ENCODE measurements at regions not wholly inside any gene's neighbourhood (a gene's known extent, or its start where the extent isn't known, plus 50 kb on each side); places are given as distances from the start of the nearest gene placed in this dataset.
A peak's percentile ranks its signal among the peaks of the same experiment; 100 is the strongest.

DNA sequence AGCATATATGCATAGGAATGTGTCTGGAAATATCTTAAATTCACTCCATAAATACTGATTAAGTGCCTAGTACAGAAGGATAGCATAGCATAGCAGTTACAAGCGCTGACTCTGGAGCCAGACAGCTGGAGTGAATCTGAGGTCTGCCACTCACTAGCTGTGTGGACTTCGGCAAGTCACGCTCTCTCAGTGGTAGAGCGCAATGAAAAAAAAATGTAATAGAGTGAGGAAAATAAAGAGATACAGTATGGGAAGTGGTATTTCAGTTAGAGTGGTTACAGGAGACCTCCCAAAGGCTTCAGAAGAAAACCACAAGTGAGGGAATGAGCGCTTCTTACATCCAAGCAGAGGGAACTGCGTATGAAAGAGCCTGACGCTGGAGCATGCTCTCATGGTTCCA, 338.9 kb upstream of the PRMT6 start:
- H3K4me1 ChIP-seq, result no peaks in the 10 kb centered on the region
- H3K9me3 ChIP-seq, result no peaks in the 10 kb centered on the region
- WGBS, 2 donors, result 63 to 72% methylated on average over 7 of the region's 7 CpGs
- H3K4me3 ChIP-seq, result no peak overlapping the region
- no peak for DNase-seq
- intact Hi-C loops (cut with DNase I; ENCODE audit: low total_unique reads), result no loop called here
- no peak overlapping the region for H3K27ac ChIP-seq
- H3K27me3 ChIP-seq, result no peaks in the 10 kb centered on the region
- H3K36me3 ChIP-seq (ENCODE audit: low read depth, missing control alignments), result no peaks in the 10 kb centered on the region
- no peak for TF ChIP-seq POLR2A (IDR thresholded peaks at IDR 0.05)
- TF ChIP-seq, protein P1, sequence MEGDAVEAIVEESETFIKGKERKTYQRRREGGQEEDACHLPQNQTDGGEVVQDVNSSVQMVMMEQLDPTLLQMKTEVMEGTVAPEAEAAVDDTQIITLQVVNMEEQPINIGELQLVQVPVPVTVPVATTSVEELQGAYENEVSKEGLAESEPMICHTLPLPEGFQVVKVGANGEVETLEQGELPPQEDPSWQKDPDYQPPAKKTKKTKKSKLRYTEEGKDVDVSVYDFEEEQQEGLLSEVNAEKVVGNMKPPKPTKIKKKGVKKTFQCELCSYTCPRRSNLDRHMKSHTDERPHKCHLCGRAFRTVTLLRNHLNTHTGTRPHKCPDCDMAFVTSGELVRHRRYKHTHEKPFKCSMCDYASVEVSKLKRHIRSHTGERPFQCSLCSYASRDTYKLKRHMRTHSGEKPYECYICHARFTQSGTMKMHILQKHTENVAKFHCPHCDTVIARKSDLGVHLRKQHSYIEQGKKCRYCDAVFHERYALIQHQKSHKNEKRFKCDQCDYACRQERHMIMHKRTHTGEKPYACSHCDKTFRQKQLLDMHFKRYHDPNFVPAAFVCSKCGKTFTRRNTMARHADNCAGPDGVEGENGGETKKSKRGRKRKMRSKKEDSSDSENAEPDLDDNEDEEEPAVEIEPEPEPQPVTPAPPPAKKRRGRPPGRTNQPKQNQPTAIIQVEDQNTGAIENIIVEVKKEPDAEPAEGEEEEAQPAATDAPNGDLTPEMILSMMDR (IDR thresholded peaks at IDR 0.05), result no peak

DNA sequence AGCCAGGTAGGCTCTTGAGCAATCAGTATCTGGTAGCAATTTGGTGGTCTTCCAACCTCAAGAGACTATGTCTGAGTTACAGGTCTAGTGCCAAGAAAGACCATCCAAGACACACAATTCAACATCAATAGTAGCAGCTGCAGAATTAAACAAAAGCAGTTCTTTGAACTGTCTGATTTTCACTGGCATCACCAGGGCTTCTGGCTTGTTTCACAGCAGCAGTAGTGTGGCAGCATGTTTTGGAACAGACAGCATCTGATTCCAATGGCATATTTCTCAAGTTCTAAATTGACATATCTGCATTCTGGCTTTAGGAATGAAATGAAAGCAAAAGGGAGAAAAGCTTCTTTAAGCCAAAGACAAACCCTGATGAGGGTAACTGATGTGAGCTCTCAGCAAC, 334.7 kb upstream of the PRMT6 start:
- Histone ChIP-seq H3K4me3 (no peak overlapping the region), H3K27me3 (no peaks in the 10 kb centered on the region), H3K4me1 (no peaks in the 10 kb centered on the region), H3K36me3 (ENCODE audit: low read depth, missing control alignments) (no peaks in the 10 kb centered on the region), H3K27ac (no peak overlapping the region), H3K9me3 (no peaks in the 10 kb centered on the region)
- no peak for TF ChIP-seq POLR2A (IDR thresholded peaks at IDR 0.05)
- TF ChIP-seq, protein P1 (IDR thresholded peaks at IDR 0.05), result no peak
- DNase-seq, result no peak
- intact Hi-C loops (cut with DNase I; ENCODE audit: low total_unique reads), result no loop called here

DNA sequence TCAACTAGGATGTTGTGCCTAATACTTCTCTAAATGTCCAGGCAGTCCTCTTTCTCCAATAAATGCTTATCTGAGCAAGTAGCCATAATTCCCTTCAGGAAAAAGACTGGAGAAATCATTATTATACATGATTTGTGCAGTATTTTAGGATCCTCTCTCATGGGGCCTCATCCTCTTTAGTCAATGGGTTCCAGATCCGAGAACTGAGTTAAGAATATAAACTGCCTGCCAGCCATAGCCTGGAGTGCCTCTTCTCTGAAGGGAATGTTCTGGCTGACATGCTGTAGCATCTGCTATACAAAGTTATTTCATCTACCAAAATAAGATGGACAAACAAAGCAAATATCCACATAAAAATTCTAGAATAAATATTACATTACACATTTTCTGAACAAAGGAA, 334.0 kb upstream of the PRMT6 start:
- DNase-seq, result no peak
- Histone ChIP-seq H3K4me1 (no peaks in the 10 kb centered on the region), H3K27ac (no peak overlapping the region), H3K9me3 (no peaks in the 10 kb centered on the region), H3K36me3 (ENCODE audit: low read depth, missing control alignments) (no peaks in the 10 kb centered on the region), H3K4me3 (no peak overlapping the region), H3K27me3 (no peaks in the 10 kb centered on the region)
- 0 to 73% methylated on average over 1 of the region's 1 CpG for WGBS, 2 donors
- intact Hi-C loops (cut with DNase I; ENCODE audit: low total_unique reads), result no loop called here
- TF ChIP-seq POLR2A (IDR thresholded peaks at IDR 0.05), result no peak
- TF ChIP-seq, protein P1 (IDR thresholded peaks at IDR 0.05), result no peak

DNA sequence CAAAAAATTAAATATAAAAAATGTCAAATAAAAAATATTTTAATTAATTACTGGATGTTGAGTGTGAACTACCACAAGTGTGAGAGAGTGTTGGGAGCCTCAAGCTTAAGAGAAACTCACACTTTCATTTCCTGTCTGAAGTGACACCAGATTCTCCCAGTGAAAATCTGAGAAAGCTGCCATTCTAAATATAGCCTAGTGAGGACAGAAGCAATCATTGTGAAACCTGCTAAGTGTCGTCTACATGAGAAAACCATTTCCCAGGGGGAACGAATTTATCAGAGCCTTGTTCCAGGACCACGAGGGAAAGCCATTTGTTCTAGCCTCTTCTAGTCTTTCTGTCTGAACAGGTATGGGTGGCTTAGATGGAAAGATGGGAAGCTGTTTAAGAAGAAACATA, 329.3 kb upstream of the PRMT6 start:
- Histone ChIP-seq H3K27me3 (no peaks in the 10 kb centered on the region), H3K4me1 (no peaks in the 10 kb centered on the region), H3K9me3 (no peaks in the 10 kb centered on the region), H3K4me3 (no peak overlapping the region), H3K36me3 (ENCODE audit: low read depth, missing control alignments) (no peaks in the 10 kb centered on the region), H3K27ac (no peak overlapping the region)
- no peak for DNase-seq
- 35 to 41% methylated on average over 3 of the region's 3 CpGs for WGBS, 2 donors
- intact Hi-C loops (cut with DNase I; ENCODE audit: low total_unique reads), result no loop called here
- TF ChIP-seq, protein P1 (IDR thresholded peaks at IDR 0.05), result no peak
- no peak for TF ChIP-seq POLR2A (IDR thresholded peaks at IDR 0.05)

DNA sequence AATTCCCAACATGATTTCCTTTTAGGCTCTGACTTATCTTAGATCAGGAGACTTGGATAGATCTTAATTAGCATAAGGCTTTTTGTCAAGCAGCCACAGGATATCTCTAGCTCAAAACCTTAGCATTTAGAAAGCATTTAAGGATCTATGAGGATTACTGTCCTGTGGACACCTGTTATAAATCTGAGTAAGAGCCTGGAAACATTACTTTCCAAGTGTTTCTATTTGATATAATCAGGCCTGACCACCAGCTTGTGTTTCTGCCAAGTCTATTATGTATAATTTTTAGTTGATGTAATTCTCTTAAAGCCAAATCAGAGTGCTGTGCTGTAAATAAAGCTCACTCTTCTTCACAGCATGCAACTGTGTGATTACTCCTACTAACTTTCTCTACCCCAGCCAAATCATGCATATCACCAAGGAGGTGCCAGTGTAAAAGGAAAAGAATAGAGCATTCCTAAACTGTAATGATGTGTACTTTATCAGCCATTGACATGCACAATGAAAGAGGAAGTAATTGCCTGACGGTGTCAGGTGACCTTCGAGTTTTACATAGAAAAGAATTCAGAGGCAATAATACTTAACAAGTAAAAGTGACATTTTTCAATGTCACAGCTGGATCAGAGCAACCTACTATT, 309.9 kb upstream of the PRMT6 start:
- H3K4me3 ChIP-seq, result no peak overlapping the region
- H3K36me3 ChIP-seq (ENCODE audit: low read depth, missing control alignments), result no peaks in the 10 kb centered on the region
- TF ChIP-seq, protein P1 (IDR thresholded peaks at IDR 0.05), result no peak
- TF ChIP-seq POLR2A (IDR thresholded peaks at IDR 0.05), result no peak
- DNase-seq, result no peak
- H3K27me3 ChIP-seq, result no peaks in the 10 kb centered on the region
- peaks cover 7% of the 10 kb centered on the region for H3K4me1 ChIP-seq
- 4 to 7% methylated on average over 2 of the region's 2 CpGs for WGBS, 2 donors
- no peaks in the 10 kb centered on the region for H3K9me3 ChIP-seq
- peak overlapping the region in 1 of 2 donors; percentile 61 for H3K27ac ChIP-seq
- intact Hi-C loops (cut with DNase I; ENCODE audit: low total_unique reads), result no loop called here

All from testis (tissue), 2 donors.